GM23248 (cell line): ENCODE measurements at regions not wholly inside any gene's neighbourhood (a gene's known extent, or its start where the extent isn't known, plus 50 kb on each side); places are given as distances from the start of the nearest gene placed in this dataset.
"Not testable (repeated sequence)": the region's sequence is repeated elsewhere in the genome, so short reads cannot be mapped to it uniquely, and the experiment has no call there.

ENCODE experiments used
- DNase-seq: peaks from one replicate; pipeline ENCODE4 v3.0.0-alpha.2; 2015
- H2AFZ ChIP-seq: fragments of 200-600 bp; sonication (generic); 2 replicates; pipeline ENCODE4 v1.6.1; 2016; ENCODE audit warnings: antibody characterized with exemption
- H3F3A ChIP-seq: fragments of 200-600 bp; sonication (generic); 2 replicates; pipeline ENCODE4 v1.6.1; 2016; ENCODE audit warnings: mild to moderate bottlenecking, antibody characterized with exemption, mixed run types; ENCODE audit not compliant: insufficient read depth
- H3K27ac ChIP-seq: fragments of 200-600 bp; sonication (generic); 2 replicates; pipeline ENCODE4 v1.5.1; 2016; ENCODE audit warnings: mild to moderate bottlenecking
- H3K27me3 ChIP-seq: fragments of 200-600 bp; sonication (generic); replicated peaks from 2 replicates; pipeline ENCODE4 v1.6.1; 2016; ENCODE audit warnings: mild to moderate bottlenecking; ENCODE audit not compliant: insufficient read depth
- H3K36me3 ChIP-seq: fragments of 200-600 bp; sonication (generic); 2 replicates; pipeline ENCODE4 v1.6.1; 2016; ENCODE audit warnings: low read depth, mild to moderate bottlenecking
- H3K4me1 ChIP-seq: fragments of 200-600 bp; sonication (generic); 2 replicates; pipeline ENCODE4 v1.6.1; 2016; ENCODE audit warnings: mild to moderate bottlenecking; ENCODE audit not compliant: insufficient read depth
- H3K4me2 ChIP-seq: fragments of 200-600 bp; sonication (generic); one replicate; pipeline ENCODE4 v1.6.1; 2016; ENCODE audit warnings: mild to moderate bottlenecking; ENCODE audit not compliant: unreplicated experiment
- H3K4me3 ChIP-seq: fragments of 200-600 bp; sonication (generic); 2 replicates; pipeline ENCODE4 v1.5.1; 2016; ENCODE audit warnings: mild to moderate bottlenecking
- H3K79me2 ChIP-seq: fragments of 200-600 bp; sonication (generic); 2 replicates; pipeline ENCODE4 v1.6.1; 2016; ENCODE audit warnings: mild to moderate bottlenecking; ENCODE audit not compliant: insufficient read depth
- H3K9ac ChIP-seq: fragments of 200-600 bp; sonication (generic); 2 replicates; pipeline ENCODE4 v1.6.1; 2016; ENCODE audit warnings: mild to moderate bottlenecking
- H3K9me2 ChIP-seq: fragments of 200-600 bp; sonication (generic); 2 replicates; pipeline ENCODE4 v1.6.1; 2016; ENCODE audit warnings: mixed run types, mild to moderate bottlenecking, moderate library complexity; ENCODE audit not compliant: insufficient read depth
- H3K9me3 ChIP-seq: fragments of 200-600 bp; sonication (generic); one replicate; pipeline ENCODE4 v1.6.1; 2017; ENCODE audit warnings: low read depth
- H4K20me1 ChIP-seq: fragments of 200-600 bp; sonication (generic); 2 replicates; pipeline ENCODE4 v1.6.0; 2016; ENCODE audit not compliant: insufficient read depth
- EZH2 ChIP-seq: fragments of 200-600 bp; sonication (generic); IDR thresholded peaks from 2 replicates; pipeline ENCODE4 v1.6.1; 2018; ENCODE audit warnings: antibody characterized with exemption, mild to moderate bottlenecking; ENCODE audit not compliant: insufficient read depth, poor library complexity, severe bottlenecking
- EZH2phosphoT487 ChIP-seq: fragments of 200-600 bp; sonication (generic); IDR thresholded peaks from 2 replicates; pipeline ENCODE4 v1.6.1; 2018; ENCODE audit warnings: antibody characterized with exemption, moderate library complexity, mild to moderate bottlenecking, low read depth; ENCODE audit not compliant: insufficient read depth
- WGBS, 2 experiments: methylation state at CpG; one replicate each; pipeline ENCODE4 v1.1.6; 2015 to 2017; ENCODE audit warnings: low lambda C conversion rate in 2 of 2, low coverage in 1 of 2; ENCODE audit errors: missing lambda C conversion rate in 2 of 2; 5-methylcytosine and 5-hydroxymethylcytosine counted together
- in situ Hi-C: fragments of 300-500 bp; cut with MboI; formaldehyde crosslinking; loops from 2 replicates; pipeline ENCODE4 v1.15.0; 2020

DNA sequence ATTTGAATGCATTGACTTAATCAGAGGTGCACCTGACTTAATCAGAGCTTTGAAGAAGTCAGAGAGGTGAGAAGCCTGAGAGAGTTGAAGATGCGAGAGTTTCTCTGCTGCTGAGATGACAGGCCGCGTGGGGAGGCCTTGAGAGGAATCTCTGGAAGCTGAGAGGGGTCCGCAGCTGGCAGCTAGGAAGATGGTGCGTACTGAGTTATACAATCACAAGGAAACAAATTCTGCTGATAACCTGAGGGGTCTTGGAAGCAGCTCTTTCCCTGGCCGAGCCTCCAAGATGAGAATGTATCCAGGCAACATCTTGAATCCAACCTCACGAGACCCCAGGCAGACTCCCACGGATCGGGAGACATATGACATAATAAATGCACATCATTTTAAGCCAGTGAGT is 91.7 kb downstream of the SPATA31A6 start:
- Histone ChIP-seq H4K20me1 (no peaks in the 10 kb centered on the region), H3K9me3 (no peaks in the 10 kb centered on the region), H3K9ac (no peak overlapping the region), H3K4me2 (no peak overlapping the region), H2AFZ (no peak overlapping the region), H3K4me1 (no peaks in the 10 kb centered on the region), H3K9me2 (no peaks in the 10 kb centered on the region), H3F3A (no peaks in the 10 kb centered on the region), H3K27ac (no peak overlapping the region), H3K36me3 (no peaks in the 10 kb centered on the region), H3K79me2 (no peaks in the 10 kb centered on the region), H3K4me3 (no peak overlapping the region), H3K27me3 (no peaks in the 10 kb centered on the region)
- WGBS, 2 experiments: 12 to 15% methylated on average over 9 of the region's 9 CpGs
- TF ChIP-seq EZH2phosphoT487 (no peak), EZH2 (no peak)
- no peak for DNase-seq
- in situ Hi-C loops: no loop called here

DNA sequence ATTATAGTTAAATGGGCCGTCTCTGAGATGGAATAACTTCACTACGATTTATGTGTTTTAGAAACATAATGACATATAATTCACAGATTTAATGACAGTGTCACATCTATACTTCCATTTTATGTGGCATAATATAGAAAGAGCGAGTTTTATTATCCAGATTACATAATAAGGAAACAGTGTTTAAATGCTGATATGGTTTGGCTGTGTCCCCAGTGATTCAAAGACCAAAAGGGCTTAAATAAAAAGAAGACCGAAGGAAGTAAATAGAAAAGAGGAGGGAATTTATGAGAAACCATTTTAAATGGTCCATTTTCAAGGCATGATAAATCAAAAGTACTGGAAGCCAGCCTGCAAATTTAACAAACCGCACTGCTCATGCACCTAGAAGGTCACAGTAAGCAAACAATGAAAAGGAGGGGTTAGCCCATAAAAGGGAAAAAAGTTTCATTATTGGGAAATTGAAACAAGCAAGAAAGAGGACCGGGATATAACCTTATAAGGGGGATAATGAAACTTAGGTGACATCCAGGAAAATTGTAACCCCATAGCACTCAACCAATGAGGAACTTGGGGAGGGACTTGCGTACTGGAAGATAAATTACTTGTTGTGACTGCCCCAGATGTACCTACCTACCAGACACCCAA is 99.2 kb downstream of the SPATA31A6 start:
- H3F3A ChIP-seq, H3K4me2 ChIP-seq, H3K4me1 ChIP-seq, H3K79me2 ChIP-seq, H2AFZ ChIP-seq, H3K9me3 ChIP-seq, in situ Hi-C loops, DNase-seq, H3K9ac ChIP-seq, H3K4me3 ChIP-seq, H3K36me3 ChIP-seq, H3K27ac ChIP-seq, H3K9me2 ChIP-seq, H4K20me1 ChIP-seq, H3K27me3 ChIP-seq: not testable (repeated sequence)
- 34 to 35% methylated on average over 7 of the region's 7 CpGs for WGBS, 2 experiments

DNA sequence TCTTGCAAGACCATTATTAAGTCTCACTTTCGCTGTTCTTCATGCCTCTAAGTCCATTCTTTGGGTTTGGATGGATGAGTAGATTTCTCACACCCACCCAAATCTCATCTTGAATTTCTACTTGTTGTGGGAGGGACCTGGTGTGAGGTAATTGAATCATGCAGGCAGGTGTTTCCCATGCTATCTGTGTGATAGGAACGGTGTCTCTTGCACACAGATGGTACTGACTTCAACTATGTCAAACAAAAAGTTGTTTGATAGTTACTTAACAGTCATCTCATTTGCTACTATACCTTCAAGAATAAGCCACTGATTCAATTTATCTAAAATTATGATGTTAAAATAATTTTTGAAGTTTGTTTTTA is 99.7 kb downstream of the SPATA31A6 start:
- in situ Hi-C loops, H3K9me3 ChIP-seq, H3K36me3 ChIP-seq, H3K9me2 ChIP-seq, H3K27me3 ChIP-seq, H3K4me2 ChIP-seq, H3K9ac ChIP-seq, H3K79me2 ChIP-seq, DNase-seq, H3F3A ChIP-seq, H4K20me1 ChIP-seq, H3K27ac ChIP-seq, H3K4me1 ChIP-seq, H3K4me3 ChIP-seq, H2AFZ ChIP-seq: not testable (repeated sequence)
- 25 to 41% methylated on average over 2 of the region's 2 CpGs for WGBS, 2 experiments

DNA sequence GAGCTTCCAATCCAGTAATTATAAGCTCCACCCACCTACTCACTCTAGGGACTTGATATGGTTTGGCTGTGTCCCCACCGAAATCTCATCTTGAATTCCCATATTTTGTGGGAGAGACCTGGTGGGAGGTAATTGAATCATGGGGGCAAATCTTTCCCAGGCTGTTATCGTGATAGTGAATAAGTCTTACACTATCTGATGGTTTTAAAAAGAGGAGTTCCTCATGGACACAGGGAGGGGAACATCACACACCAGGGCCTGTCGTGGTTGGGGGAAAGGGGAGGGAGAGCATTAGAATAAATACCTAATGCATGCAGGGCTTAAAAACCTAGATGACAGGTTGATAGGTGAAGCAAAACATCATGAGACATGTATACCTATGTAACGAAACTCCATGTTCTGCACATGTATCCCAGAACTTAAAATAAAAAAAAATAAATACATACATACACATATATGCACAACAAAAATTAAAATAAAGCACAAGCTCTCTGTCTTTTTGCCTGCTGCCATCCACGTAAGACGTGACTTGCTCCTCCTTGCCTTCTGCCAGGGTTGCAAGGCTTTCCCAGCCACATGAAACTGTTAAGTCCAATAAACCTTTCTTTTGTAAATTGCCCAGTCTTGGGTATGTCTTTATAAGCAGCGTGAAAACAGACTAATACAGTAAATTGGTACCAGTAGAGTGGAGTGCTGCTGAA is 102.8 kb downstream of the SPATA31A6 start:
- H3K4me3 ChIP-seq, H2AFZ ChIP-seq, H3K27me3 ChIP-seq, H3K4me2 ChIP-seq, H3K9me2 ChIP-seq, H3K9ac ChIP-seq, H3K9me3 ChIP-seq, H3K36me3 ChIP-seq, H3K79me2 ChIP-seq, H3K27ac ChIP-seq, DNase-seq, H3K4me1 ChIP-seq, H3F3A ChIP-seq, H4K20me1 ChIP-seq, in situ Hi-C loops: not testable (repeated sequence)
- WGBS, 2 experiments: 16 to 20% methylated on average over 7 of the region's 7 CpGs

DNA sequence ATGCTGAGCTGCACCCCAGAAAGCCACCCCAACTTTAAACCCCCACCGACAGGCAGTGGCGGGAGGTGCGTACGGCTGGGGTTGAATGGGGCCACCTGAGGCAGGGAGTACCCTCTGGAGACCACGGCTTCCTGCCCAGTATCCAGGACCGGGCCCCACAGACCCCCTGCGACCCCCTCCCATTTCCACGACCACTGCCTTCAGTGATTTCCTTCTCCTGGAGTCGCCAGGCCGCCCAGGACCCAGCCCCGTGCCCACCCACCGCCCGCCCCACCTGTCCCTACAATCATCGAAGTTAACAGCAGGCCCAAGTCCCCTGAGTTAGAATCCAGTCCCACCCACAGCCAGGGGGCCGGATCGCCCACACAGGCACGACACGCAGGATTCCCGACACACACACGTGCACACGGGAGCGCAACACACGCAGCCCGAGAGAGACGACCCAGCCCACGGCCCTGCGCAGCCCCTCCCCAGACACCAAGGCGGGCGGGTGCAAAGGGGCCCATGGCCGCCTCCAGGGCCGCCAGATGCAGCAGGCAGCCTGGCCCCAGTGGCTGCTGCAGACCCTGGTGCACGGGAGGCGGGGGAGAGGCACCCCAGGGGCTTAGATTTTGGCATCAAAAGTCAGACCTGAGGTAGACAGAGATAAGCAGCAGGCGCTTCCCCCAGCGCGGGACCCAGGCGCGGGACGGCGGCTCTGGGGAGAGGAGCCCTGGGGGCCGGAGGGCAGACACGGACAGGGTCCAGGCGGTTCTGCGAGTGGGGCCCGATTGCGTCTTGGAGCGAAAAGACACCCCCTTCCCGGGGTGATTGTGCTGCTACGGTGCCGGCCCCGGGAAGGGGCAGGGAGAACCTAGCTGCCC is 104.8 kb downstream of the SPATA31A6 start:
- H3K79me2 ChIP-seq, H3K4me3 ChIP-seq, H3K9me3 ChIP-seq, H2AFZ ChIP-seq, H3K9ac ChIP-seq, H3F3A ChIP-seq, H3K9me2 ChIP-seq, DNase-seq, H4K20me1 ChIP-seq, H3K27me3 ChIP-seq, H3K4me1 ChIP-seq, H3K36me3 ChIP-seq, in situ Hi-C loops, H3K4me2 ChIP-seq, H3K27ac ChIP-seq: not testable (repeated sequence)
- 13 to 31% methylated on average over 22 to 50 of the region's 51 CpGs for WGBS, 2 experiments

DNA sequence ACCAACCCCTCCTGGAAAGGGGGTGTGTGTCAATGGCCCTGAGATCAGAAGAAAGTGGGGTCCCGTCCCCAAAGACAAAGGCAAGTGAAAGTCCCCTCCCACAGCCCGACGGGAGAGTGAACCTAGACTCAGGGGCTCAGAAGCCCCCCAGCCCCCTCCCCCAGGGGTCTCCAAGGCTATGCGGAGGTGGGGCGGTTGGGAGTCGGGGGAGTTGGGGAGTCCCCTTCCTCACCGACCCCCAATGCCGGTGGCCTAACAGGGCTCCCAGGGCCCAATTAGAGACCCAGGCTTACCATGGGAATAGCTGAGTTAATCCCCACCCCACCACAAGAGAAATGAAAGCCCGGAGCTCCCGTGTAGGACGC is 105.4 kb downstream of the SPATA31A6 start:
- H3K36me3 ChIP-seq, H3K27me3 ChIP-seq, DNase-seq, H3K4me1 ChIP-seq, H3K27ac ChIP-seq, H4K20me1 ChIP-seq, H2AFZ ChIP-seq, H3K79me2 ChIP-seq, H3K4me2 ChIP-seq, in situ Hi-C loops, H3K4me3 ChIP-seq, H3K9me2 ChIP-seq, H3K9me3 ChIP-seq, H3K9ac ChIP-seq, H3F3A ChIP-seq: not testable (repeated sequence)
- WGBS, 2 experiments: 39 to 40% methylated on average over 1 to 7 of the region's 11 CpGs

DNA sequence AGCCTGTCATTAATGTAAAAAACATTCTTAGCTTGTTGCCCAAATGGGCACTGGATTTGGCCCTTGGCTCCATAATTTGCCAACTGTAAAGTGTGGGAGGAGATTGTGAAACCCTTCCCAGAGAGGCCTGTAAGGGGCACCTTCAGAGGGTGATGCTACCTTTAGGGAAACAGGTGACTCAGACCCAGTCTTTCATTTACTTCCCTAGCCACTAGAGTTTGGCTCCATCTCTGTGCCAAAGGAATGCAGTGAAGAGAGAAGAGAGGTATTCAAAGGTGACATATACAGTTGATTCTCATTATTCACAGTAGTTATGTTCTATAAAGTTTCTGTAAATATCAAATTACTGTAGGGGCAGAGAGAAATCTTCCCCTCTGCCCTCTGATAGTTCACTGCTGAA is 116.7 kb downstream of the SPATA31A6 start:
- H3K4me2 ChIP-seq, H3F3A ChIP-seq, H3K4me3 ChIP-seq, in situ Hi-C loops, H3K27ac ChIP-seq, H3K4me1 ChIP-seq, H3K36me3 ChIP-seq, H3K9ac ChIP-seq, H2AFZ ChIP-seq, H3K9me2 ChIP-seq, DNase-seq, H3K27me3 ChIP-seq, H3K9me3 ChIP-seq, H3K79me2 ChIP-seq, H4K20me1 ChIP-seq: not testable (repeated sequence)
